ENCODE measurements at regions not wholly inside any gene's neighbourhood (a gene's known extent, or its start where the extent isn't known, plus 50 kb on each side); places are given as distances from the start of the nearest gene placed in this dataset.

DNA sequence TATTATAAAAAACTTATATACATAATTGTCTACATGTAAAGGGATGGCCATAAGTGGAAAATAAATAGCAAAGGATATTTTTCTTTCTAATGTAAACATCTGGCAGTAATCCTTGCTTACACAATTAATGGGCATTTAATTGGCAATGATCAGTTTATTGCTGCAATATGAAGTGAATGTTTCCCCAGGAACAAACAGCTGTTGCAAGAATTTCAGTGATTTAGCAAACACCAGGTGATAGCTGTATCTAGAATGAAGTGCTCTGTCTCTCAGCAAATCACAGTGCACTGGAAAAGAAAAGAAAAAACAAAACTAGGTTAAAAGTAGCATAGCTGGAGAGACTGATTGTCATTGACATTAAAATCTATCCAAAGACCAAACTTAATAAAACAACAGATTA is 594.5 kb upstream of the ARRDC3 start:
- Histone ChIP-seq H3K4me1 (no peaks in the 10 kb centered on the region), H3K4me3 (no peak overlapping the region), H3K27me3 (no peaks in the 10 kb centered on the region), H3K9me3 (no peaks in the 10 kb centered on the region), H3K36me3 (no peaks in the 10 kb centered on the region), H3K27ac (no peak overlapping the region)
- ATAC-seq (no peak), DNase-seq (no peak)
- TF ChIP-seq, protein P1, sequence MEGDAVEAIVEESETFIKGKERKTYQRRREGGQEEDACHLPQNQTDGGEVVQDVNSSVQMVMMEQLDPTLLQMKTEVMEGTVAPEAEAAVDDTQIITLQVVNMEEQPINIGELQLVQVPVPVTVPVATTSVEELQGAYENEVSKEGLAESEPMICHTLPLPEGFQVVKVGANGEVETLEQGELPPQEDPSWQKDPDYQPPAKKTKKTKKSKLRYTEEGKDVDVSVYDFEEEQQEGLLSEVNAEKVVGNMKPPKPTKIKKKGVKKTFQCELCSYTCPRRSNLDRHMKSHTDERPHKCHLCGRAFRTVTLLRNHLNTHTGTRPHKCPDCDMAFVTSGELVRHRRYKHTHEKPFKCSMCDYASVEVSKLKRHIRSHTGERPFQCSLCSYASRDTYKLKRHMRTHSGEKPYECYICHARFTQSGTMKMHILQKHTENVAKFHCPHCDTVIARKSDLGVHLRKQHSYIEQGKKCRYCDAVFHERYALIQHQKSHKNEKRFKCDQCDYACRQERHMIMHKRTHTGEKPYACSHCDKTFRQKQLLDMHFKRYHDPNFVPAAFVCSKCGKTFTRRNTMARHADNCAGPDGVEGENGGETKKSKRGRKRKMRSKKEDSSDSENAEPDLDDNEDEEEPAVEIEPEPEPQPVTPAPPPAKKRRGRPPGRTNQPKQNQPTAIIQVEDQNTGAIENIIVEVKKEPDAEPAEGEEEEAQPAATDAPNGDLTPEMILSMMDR (IDR thresholded peaks at IDR 0.05) = no peak
- intact Hi-C loops (cut with DNase I) = no loop called here

DNA sequence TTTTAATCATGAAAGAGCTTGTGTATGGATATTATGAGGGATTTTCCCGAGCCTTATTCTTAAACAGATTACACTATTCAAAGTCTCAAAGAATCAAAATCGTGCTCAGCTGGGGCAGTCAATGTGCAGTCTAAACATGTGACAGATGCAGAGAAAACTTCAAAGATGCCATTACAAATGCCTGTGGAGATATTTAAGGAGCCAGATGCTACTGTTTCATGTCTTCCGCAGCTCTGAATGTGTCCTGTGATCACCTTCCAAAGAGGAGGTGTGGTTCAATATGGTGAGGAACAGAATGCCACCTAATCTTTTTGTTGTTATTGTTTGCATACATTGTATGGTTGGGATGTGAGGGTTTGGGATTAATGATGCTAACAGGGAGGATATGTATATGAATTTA is 593.3 kb upstream of the ARRDC3 start:
- ATAC-seq (no peak), DNase-seq (no peak)
- Histone ChIP-seq H3K36me3 (no peaks in the 10 kb centered on the region), H3K4me1 (no peaks in the 10 kb centered on the region), H3K27ac (no peak overlapping the region), H3K9me3 (no peaks in the 10 kb centered on the region), H3K4me3 (no peak overlapping the region), H3K27me3 (no peaks in the 10 kb centered on the region)
- TF ChIP-seq, protein P1 (IDR thresholded peaks at IDR 0.05) = no peak
- 66 to 70% methylated on average over 3 of the region's 3 CpGs for WGBS, 2 donors
- intact Hi-C loops (cut with DNase I) = no loop called here

DNA sequence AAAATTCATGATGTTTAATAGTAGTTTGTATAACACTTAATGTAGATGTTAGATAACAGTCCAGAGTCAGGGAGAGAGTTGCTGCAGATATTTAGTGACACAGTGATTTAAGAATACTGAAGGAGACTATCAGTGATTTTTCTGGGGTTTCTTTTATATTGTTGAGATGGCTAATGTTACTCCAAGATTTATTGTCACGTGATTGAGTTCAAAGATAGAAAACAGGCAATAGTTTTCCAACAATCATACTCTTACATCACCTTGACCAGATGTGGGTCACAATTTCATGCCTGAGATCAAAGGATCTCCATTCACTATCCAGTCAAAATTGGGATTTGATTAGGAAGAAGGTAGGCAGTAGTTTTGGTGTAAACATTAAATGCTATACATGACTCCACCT is 580.0 kb upstream of the ARRDC3 start:
- Histone ChIP-seq H3K27me3 (no peaks in the 10 kb centered on the region), H3K36me3 (no peaks in the 10 kb centered on the region), H3K9me3 (peaks cover 0 to 6% (median 0%) of the 10 kb centered on the region in 11 donors), H3K4me1 (no peaks in the 10 kb centered on the region), H3K27ac (no peak overlapping the region), H3K4me3 (no peak overlapping the region)
- WGBS, 2 donors = 72 to 79% methylated on average over 1 of the region's 1 CpG
- ATAC-seq (no peak), DNase-seq (no peak)
- TF ChIP-seq, protein P1 (IDR thresholded peaks at IDR 0.05) = no peak
- intact Hi-C loops (cut with DNase I) = no loop called here

DNA sequence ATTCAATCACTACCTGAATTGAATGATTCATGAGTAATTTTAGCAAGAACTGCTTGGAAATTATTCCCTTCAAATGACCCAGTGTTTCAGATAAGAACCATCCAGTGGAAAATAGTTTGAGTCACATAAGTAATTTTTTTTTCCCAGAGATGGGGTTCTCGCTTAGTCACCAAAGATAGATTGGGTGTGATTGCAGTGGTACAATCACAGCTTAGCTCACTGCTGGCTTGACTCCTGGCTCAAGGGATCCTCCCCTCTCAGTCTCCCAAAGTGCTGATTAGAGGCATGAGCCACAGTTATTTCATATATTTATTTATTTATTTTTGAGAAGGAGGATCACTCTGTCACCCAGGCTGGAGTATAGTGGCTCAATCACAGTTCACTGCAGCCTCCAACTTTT is 574.5 kb upstream of the ARRDC3 start:
- intact Hi-C loops (cut with DNase I) = no loop called here
- Histone ChIP-seq H3K36me3 (no peaks in the 10 kb centered on the region), H3K27ac (peak overlapping the region in 1 of 10 donors; percentile 3), H3K4me3 (no peak overlapping the region), H3K9me3 (peaks cover 0 to 6% (median 0%) of the 10 kb centered on the region in 11 donors), H3K4me1 (peaks cover 0 to 26% (median 4%) of the 10 kb centered on the region in 9 donors), H3K27me3 (no peaks in the 10 kb centered on the region)
- DNase-seq (no peak), ATAC-seq (peak in 5 of 8 donors; percentile 34 to 80 (median 58))
- 42 to 49% methylated on average over 1 of the region's 1 CpG for WGBS, 2 donors
- TF ChIP-seq, protein P1 (IDR thresholded peaks at IDR 0.05) = no peak

Measured in heart right ventricle (tissue), 16 donors.